ENCODE measurements at regions not wholly inside any gene's neighbourhood (a gene's known extent, or its start where the extent isn't known, plus 50 kb on each side); places are given as distances from the start of the nearest gene placed in this dataset.

DNA sequence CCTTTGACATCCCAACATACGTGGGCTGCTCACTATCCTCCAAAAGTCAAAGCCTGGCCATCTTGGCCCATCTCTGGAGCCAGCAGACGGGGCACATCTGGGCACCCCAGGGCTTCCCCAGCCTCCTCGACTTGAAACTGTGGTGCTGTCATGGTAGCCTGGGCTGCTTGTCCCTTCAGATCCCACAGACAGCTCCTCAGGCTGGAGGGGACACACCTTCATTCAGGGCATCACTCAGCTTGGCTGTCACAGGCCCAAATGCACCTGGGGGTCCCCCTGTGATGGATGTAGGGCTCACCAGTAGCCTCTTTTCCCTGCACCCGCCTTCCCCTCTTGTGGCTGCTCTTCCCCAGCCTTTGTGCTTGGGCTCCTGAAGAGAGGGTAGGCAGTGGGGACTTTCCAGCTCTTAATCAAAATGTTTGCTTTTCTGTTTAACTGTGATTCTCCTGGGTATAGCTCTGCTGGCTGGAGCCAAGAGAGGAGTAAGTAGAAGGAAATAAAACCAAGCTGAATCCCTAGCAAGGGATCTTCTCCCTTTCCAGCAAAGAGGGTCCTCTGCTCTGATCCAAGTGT is 92.3 kb downstream of the GYPC start:
- DNase-seq = no peak

GRCh38 chr2:126748929-126749518 is 93.1 kb downstream of the GYPC start:
- DNase-seq = no peak

DNA sequence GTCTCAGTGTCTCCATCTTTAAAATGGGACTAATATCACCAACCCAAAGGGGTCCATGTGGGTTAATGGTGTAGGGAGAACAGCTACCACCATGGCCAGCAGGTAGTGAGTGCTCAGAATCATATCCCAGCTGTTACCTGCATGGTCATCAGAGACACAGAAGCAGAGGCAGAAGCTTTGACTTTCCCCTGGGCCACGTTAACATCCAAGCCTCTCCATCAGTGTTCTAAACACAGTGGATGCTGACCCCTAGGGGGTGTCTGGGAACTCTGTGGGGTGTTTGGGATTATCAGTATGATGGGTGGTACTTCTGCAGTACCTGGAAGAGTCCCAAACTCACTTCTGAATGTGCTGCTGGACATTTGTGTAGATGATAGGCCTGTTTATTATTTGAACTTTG is 93.6 kb downstream of the GYPC start:
- no peak for DNase-seq

- no peak for DNase-seq
Observed at GRCh38 chr2:126750506-126750905, 94.5 kb downstream of the GYPC start.

DNA sequence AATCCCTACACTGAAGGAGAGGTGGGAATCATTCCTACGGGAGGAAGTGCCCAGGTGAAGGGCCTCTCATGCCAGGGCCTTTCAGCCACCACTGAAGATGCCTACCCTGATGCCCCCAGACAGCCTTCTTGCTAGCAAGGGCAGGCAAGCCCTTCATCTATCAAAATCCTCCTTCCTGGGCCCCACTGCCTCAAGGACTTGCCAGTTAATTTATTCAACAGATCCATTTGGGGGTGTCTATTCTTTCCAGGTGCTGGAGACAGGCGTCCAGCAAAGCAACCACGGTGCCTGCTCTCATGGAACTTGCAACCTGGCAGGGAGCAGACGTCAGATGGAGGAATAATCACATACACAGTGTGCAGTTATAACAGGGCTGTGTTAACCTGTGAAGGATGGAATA is 95.5 kb downstream of the GYPC start:
- no peak for DNase-seq

DNA sequence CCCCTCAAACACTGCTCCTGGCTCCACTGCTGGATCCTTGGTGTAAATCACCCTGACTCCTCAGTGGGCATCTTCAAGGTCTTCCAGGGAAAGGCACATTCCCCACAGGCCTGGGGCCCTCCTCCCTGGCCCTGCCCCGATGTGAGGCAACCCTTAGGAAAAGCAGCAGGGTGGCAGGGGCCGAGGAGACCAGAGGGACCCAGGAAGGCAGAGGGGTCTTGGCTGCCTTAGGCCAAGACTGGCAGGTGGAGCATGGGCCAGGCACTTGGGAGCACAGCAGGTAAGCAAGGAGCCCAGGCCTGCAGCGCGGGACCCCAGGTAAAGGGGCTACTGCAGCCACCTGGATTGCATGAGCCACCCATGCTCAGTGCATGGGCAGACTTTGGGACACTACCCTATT is 96.9 kb downstream of the GYPC start:
- DNase-seq = no peak

DNA sequence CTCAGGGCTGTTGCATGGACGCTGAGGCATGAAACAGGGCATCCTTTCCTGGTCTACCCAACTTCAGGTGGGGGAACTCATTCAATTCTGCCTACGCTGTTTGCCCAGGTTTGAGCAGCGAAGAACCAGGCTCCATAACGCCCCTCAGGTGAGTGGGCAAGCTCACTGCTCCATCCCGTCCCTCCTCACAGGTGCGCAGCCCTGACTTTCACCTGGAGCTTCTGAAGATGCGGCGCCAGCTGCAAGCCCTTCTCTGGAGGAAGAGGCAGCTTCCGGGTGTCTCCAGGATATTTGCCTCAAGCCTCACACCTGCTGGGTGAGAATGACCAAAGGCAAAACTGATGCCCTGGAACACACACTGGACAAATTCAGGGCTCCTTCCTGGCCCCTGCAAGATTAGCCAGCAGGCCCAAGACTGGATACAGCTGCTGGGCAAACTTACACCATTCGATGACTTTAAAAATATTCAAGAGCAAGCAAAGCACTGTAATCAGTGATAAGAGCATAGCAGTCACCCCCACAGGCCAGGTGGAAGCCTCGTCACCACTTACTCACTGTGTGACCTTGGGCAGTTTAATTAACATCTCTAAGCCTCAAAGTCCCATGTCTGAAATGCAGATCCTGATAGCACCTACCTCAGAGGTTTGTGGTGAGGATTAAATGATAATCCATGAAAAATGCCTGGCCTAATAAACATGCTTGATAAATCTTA is 97.7 kb downstream of the GYPC start:
- DNase-seq = no peak

DNA sequence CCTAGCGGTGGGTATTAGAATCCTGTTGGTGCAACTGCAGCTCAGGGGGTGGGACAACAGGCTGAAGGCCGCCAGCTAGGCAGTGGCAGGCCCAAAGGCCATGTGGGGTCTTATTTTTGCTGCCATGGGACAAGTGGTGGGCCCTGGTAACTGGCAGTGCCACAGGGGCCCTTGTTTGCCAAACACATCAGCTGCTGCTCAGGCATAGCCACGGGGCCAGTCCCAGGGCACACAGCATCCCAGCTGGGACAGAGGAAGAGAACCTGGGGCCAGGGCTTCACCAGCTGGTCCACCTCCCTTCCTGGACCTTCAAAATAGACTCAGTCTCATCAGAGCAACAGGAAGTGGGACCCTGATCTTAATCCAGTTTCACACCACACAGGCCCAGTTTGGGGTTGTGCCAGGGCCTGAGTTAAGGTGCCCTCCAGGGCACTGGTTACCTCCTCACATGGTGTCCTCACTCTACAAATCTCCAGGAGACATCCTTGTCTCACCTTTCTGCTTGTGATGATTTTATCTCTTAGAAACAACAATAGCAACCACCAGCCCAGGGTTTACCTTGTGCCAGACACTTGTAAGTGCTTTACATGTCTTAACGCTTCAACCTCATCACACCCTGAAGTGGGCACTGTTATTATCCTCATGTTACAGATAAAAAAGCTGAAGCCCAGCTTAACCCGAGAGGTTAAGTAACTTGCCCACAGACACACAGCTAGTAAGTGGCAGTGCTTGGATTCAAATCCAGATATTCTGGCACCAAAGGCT is 98.5 kb downstream of the GYPC start:
- no peak for DNase-seq

GRCh38 chr2:126756125-126756524 is 100.2 kb downstream of the GYPC start:
- no peak for DNase-seq

DNA sequence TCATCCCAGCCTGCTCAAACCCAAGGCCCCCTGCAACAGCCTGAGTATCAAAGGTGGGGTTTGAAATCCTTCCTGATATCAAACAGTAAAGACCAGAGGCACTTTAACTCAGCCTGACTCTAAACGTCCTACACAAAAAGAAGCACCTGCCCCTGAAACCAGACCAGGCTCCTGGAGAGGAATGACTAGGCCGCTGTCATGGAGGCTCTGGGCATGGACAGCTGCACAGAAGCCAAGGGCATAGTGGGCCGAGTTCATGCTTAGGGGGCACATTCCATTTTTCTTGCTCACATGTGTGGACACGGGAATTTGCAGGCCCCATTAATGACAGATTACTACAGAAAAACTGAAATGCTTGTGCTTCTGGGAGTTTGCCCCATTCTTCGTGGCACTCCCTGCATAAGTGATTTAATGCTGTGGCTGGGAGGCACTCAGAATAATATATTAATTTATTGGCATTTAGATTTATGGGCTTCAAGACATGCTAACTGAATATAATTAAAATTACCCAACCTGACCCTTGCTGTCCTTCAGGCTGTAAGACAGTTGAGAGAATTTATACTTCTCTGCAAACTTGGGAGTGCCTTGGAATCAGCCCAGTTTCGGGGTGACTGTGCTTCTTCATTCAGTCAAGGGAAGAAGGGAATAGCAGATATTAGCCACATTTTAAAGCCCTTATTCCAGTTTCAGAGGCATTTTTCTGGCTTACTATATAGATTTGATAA is 105.5 kb downstream of the GYPC start:
- DNase-seq = no peak

DNA sequence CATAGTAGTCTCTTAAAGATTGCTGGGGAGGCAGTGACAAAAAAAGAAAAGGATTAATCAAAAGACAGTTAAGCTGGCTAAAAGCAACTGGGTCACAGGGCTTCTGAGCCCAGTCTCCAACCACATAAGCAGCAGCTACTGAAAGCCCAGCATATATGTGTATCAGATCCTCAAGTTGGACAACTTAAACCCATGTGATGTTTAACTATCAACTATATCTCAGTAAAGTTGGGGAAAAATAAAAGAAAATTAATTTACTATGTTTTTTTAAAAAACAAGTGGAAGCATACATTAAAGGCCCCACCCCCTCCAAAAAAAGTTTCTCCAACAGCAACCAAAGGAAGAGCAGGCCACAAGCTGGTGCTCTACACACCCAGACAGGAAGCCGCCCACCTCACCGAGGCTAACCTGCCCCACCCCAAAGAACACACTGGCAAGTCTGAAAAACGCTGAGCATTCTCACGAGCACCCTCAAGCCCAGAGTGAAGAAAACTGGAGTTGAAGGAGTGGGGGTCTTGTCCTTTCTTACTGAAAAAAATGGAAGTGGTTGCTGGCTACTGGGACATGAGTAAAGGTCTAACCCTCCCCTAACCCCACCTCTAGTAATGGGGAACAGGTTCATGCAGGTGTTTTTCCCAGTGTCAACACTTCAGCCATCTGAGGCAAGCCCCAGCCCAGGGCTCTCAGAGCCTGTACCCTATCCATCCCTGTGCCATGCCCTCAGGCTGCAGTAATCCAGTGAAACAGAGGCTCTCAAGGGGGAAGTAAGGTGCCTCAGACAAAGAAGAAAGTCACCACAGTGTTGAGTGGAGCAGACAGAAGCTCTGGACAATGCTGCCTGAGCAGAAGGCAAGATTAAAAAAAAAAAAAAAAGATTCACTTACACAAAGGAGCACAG is 106.3 kb downstream of the GYPC start:
- DNase-seq = no peak

DNA sequence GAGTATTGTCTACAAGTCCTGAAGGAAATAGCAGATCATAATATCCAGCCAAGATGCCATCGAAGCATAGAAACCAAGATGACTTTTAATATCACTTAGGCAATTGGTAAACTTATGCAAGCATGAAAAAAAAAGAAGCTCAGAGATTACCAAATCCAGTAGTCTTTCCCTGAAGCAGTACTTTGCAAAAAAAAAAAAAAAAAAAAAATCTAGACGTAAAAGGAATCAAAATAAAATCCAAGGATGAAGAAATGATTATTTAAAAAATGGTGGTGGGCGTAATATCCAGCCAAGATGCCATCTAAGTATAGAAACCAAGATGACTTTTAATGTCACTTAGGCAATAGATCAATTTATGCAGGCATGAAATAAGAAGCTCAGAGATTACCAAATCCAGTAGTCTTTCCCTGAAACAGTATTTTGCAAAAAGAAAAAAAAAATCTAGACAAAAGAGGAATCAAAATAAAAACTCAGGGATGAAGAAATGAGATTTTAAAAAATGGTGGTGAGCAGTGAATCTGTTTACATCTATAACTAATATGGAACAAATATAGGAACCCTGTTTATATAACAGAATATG is 108.8 kb downstream of the GYPC start:
- DNase-seq = no peak

- no peak for DNase-seq
Observed at GRCh38 chr2:126765395-126765794, 109.4 kb downstream of the GYPC start.

- DNase-seq = no peak
Observed at GRCh38 chr2:126766295-126766968, 110.5 kb downstream of the GYPC start.

- DNase-seq = no peak
Observed at GRCh38 chr2:126766969-126767296, 111.0 kb downstream of the GYPC start.

DNA sequence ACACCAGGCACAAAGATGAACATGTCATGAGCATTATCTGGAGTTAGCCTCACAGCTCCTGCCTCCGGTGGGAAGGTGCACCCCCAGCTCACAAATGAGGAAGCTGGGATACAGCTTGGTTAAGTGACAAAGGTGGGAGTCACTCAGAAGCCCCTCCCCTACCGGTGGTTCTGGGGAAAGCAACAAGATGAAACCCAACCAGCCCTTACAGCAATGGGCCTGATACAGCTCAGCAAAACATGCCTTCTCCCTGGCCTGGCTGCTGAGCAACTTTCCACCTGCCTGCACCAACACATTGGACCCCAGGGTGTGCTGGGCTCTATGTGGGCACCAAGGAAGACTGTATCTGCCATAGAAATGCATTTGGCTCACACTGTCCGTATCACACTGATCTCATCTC is 113.2 kb downstream of the GYPC start:
- DNase-seq = no peak

DNA sequence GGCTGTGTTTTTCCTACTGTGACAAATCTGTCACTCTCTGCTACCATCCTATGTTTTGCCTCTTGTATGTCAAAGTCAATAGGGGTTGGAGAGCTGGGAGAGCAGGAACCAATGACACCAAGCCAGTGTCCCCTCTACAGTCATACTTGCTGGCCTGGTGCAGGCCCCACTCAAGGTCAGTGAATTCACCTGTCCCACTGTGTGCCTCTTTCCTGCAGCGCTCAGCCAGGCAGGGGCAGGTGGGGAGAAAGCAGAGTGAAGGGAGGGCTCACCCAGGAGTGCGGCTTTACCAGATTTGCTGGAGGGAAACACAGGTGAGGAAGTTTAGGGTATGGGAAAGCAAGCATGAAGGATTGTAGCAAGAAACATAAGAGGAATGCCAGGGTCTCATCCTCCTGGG is 114.5 kb downstream of the GYPC start:
- no peak for DNase-seq

DNA sequence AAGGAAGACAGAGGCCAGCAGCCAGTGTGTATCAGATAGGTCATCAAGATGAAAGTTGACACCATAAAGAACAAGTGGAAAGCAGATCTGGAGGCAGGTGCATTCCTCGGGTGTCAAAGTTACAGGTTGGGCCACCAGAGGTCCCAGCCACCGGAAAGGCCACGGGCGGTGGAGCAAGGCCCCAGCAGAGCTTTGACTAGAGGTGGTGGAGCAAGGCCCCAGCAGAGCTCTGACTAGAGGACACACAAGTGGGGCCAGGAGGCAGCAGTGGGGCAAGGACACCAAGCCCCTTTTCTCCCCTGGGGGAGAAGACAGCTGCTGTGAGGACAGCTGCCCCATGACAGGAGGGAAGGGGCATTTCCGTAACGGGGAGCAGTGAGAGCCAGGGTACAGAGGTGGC is 115.1 kb downstream of the GYPC start:
- DNase-seq = no peak

- no peak for DNase-seq
Observed at GRCh38 chr2:126771501-126772195, 115.7 kb downstream of the GYPC start.

GRCh38 chr2:126774290-126774689 is 118.3 kb downstream of the GYPC start:
- no peak for DNase-seq

DNA sequence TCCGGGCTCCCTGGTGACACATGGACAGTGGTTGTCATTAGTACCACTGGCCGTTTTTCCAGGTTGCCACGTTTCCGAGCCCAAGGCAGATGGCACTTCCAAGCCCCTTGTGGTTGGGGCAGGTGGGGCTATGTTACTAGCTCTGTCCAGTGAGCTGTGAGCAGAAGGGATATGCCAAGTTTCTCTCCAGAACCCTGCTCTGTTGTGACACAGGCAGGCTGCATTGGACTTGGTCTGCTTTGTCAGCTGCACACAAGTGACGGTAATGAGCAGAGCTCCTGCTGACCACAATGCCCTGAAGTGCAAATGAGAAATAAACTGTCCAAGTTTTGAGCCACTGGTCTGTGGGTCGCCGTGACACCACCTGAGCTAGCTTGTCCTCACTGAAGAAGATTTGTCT is 118.8 kb downstream of the GYPC start:
- DNase-seq = no peak
